Adrenal gland (tissue), 5 donors: ENCODE measurements at regions not wholly inside any gene's neighbourhood (a gene's known extent, or its start where the extent isn't known, plus 50 kb on each side); places are given as distances from the start of the nearest gene placed in this dataset.

Experiments
- POLR2A ChIP-seq, 2 donors: fragments of 450-650 bp; IDR thresholded peaks; one replicate each; pipeline ENCODE4 v1.6.1; 2017; ENCODE audit warnings: antibody characterized with exemption in 2 of 2, mild to moderate bottlenecking in 2 of 2, moderate library complexity in 1 of 2
- TF ChIP-seq, protein P1 (sequence below), 6 experiments: fragments of 450-650 bp in 4 of 6; fragments of 200-600 bp in 2 of 6; sonication (generic) in 1 of 6; IDR thresholded peaks; 1 replicate in 5 of 6; 2 replicates in 1 of 6; pipeline versions ENCODE4 v1.5.1 to v1.8.0; 2016 to 2021; ENCODE audit warnings: antibody characterized with exemption in 6 of 6, mild to moderate bottlenecking in 2 of 6, moderate library complexity in 1 of 6
- donor health status: DM: no; HTN: no; CAD: no.

DNA sequence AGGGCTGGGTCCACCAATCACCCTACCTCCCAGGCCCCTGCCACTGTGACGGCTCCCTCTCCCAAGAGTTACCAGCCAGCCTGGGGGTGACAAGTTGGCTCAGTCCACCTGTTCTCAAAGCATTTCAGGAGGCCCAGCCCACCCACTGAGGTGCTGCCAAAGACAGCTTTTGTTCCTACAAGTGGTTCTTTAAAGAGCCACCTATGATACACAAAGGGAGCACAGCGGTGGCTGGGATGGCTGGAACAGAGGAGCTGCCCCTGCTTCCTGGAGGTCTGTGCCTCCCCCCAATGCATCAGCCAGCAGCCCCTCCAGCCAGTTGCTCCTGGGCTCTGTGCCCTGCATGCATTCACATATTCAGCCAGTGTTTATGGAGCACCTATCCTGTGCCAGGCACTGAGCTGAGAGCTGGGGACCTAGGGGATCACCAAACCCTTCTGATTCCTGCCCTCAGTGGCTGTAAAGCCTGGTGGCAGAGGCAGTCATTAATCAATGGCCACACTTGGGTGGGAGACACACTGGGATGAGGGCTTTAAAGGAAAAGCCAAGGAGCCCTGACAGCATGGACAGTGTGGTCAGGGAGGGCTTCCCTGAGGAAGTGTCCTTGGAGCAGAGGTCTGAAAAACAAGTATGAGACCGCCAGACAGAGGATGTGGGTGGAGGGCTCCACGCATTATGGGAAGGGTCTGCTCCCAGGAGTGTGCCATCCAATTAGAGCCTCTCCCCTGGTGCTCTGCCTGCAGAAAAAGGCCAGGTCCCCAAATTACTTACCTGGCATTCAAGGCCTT lies 107.1 kb upstream of the LINGO1 start:
- TF ChIP-seq, protein P1, sequence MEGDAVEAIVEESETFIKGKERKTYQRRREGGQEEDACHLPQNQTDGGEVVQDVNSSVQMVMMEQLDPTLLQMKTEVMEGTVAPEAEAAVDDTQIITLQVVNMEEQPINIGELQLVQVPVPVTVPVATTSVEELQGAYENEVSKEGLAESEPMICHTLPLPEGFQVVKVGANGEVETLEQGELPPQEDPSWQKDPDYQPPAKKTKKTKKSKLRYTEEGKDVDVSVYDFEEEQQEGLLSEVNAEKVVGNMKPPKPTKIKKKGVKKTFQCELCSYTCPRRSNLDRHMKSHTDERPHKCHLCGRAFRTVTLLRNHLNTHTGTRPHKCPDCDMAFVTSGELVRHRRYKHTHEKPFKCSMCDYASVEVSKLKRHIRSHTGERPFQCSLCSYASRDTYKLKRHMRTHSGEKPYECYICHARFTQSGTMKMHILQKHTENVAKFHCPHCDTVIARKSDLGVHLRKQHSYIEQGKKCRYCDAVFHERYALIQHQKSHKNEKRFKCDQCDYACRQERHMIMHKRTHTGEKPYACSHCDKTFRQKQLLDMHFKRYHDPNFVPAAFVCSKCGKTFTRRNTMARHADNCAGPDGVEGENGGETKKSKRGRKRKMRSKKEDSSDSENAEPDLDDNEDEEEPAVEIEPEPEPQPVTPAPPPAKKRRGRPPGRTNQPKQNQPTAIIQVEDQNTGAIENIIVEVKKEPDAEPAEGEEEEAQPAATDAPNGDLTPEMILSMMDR (IDR thresholded peaks at IDR 0.05): no peak
- TF ChIP-seq POLR2A (IDR thresholded peaks at IDR 0.05): no peak
